Thyroid gland (tissue), 4 donors: ENCODE measurements at regions not wholly inside any gene's neighbourhood (a gene's known extent, or its start where the extent isn't known, plus 50 kb on each side); places are given as distances from the start of the nearest gene placed in this dataset.

Source experiments
- POLR2A ChIP-seq, 2 donors: fragments of 450-650 bp; IDR thresholded peaks; one replicate each; pipeline ENCODE4 v1.6.1; 2017; ENCODE audit warnings: antibody characterized with exemption in 2 of 2, mild to moderate bottlenecking in 2 of 2, moderate library complexity in 1 of 2
- TF ChIP-seq, protein P1 (sequence below), 6 experiments: fragments of 200-600 bp in 3 of 6; fragments of 450-650 bp in 3 of 6; sonication (generic) in 3 of 6; IDR thresholded peaks; one replicate each; pipeline ENCODE4 v1.5.1; 2016 to 2019; ENCODE audit warnings: antibody characterized with exemption in 6 of 6, mild to moderate bottlenecking in 2 of 6, inconsistent platforms in 1 of 6, moderate library complexity in 1 of 6

DNA sequence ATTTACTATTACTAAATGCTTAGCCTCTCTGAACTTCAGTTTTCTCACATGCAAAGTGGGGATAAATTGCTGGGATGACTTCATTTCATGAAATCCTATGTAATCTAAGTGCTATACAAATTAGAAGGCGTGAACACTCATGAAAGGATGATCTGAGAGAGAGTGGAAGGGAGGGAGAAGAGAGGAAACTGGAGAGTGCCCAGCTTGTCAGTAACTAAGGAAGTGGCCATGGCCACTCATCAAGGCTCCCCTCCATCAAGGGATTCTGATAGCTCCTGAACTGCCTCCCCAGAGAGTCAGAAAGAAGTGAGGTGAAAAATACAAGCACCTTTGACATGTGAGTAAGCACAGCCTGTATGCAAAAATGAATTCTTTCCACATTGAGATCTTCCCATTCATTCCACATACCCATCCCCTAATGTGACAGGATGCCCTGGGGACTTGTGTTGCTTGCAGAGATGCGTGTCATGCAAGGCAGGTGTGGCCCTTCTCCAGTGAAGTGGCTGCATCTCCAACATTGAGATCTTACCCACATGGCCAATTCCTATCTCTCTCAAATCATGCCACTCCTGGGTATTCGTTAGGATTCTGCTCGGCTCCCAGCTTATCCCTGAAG lies 76.5 kb upstream of the ITPRID1 start:
- TF ChIP-seq, protein P1, sequence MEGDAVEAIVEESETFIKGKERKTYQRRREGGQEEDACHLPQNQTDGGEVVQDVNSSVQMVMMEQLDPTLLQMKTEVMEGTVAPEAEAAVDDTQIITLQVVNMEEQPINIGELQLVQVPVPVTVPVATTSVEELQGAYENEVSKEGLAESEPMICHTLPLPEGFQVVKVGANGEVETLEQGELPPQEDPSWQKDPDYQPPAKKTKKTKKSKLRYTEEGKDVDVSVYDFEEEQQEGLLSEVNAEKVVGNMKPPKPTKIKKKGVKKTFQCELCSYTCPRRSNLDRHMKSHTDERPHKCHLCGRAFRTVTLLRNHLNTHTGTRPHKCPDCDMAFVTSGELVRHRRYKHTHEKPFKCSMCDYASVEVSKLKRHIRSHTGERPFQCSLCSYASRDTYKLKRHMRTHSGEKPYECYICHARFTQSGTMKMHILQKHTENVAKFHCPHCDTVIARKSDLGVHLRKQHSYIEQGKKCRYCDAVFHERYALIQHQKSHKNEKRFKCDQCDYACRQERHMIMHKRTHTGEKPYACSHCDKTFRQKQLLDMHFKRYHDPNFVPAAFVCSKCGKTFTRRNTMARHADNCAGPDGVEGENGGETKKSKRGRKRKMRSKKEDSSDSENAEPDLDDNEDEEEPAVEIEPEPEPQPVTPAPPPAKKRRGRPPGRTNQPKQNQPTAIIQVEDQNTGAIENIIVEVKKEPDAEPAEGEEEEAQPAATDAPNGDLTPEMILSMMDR (IDR thresholded peaks at IDR 0.05), result no peak
- TF ChIP-seq POLR2A (IDR thresholded peaks at IDR 0.05), result no peak
